Left renal cortex interstitium (tissue), 4 donors: ENCODE measurements at regions not wholly inside any gene's neighbourhood (a gene's known extent, or its start where the extent isn't known, plus 50 kb on each side); places are given as distances from the start of the nearest gene placed in this dataset.
A peak's percentile ranks its signal among the peaks of the same experiment; 100 is the strongest.
"Not testable (repeated sequence)": the region's sequence is repeated elsewhere in the genome, so short reads cannot be mapped to it uniquely, and the experiment has no call there.

Experiments
- DNase-seq, 4 donors: peaks; one replicate each; pipeline ENCODE4 v3.0.0-alpha.2; 2013; ENCODE audit warnings: low read depth in 4 of 4, low spot score in 2 of 4, missing footprints in 1 of 4

DNA sequence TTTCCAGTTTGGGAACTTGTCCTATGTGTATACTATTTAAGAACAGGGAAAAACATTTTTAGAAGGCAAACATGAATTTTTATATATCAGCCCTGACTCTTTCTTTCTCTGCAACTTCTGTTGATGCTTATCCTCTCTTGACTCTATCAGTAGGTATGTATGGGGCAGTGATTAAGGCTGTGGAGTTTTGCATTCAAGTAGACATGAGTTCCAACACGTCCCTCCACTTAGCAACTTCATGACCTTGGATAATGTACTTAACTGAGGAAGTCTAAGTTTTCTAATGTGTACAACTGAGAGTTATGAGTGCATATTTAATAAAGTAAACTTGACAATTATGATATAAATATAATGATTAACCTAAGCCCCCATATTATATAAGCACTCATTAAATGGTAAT lies 414.6 kb downstream of the TDRD3 start:
- DNase-seq, result no peak

DNA sequence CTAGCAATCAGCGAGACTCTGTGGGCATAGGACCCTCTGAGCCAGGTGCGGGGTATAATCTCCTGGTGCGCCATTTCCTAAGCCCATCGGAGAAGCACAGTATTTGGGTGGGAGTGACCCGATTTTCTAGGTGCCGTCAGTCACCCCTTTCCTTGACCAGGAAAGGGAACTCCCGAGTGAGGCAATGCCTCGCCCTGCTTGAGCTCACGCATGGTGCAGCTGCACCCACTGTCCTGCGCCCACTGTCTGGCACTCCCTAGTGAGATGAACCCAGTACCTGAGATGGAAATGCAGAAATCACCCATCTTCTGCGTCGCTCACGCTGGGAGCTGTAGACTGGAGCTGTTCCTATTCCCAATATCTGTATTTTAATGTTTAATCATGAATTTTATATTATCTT lies 408.6 kb downstream of the TDRD3 start:
- not testable (repeated sequence) for DNase-seq

DNA sequence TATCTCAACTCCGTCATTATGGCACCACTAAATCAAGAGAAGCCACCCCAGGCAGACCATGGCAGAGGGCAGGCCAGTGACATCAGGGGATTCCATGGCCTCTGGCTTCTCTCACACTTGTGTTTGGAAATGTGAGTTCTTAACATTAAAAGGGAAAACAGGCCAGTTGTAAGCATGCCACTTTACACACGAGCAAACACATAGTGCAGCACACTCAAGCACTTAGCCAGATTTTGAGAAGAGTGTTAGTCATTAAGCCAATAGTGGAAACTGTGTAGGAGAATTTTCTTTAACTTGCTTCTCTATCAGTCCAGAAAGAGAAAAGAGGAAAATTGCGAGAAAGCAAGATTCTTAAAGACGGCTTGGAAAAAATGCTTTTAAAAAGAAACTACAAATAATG lies 401.5 kb downstream of the TDRD3 start:
- DNase-seq, result no peak

DNA sequence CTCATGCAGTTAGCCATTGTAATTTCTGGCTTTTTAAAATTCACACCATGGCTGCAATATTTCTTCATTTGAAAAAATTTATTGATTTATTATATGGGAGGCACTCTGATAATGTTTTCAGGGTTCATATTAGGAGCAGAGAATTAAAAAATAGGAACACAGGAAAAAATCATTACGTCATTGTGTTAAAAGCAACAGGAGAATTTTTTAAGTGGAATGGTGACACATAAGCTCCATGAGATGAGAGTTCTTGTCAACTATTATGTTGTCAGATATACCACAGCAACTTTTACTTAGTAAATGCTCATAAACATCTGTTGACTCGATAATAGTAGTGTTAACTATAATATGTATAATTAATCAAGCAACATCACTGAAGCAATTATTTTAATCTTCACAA lies 400.1 kb downstream of the TDRD3 start:
- DNase-seq, result no peak

DNA sequence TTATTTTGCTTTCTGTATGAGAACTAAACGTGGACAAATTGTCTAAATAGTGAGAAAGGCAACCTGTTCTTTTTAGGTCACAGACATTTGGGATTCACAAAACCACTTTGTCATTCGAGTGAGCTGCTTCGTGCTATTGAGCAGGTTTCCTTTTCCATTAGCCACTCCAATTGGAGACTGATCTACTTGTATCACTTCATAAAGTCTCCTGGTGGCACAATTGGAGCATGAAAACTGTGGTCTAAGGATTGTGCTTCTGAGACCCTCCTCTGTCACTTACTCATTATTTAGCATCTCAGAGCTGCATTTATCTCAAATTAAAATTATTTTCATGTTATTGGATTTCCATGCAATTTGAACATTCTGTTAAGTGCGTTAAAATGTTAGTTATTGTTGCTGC lies 397.7 kb downstream of the TDRD3 start:
- no peak for DNase-seq

DNA sequence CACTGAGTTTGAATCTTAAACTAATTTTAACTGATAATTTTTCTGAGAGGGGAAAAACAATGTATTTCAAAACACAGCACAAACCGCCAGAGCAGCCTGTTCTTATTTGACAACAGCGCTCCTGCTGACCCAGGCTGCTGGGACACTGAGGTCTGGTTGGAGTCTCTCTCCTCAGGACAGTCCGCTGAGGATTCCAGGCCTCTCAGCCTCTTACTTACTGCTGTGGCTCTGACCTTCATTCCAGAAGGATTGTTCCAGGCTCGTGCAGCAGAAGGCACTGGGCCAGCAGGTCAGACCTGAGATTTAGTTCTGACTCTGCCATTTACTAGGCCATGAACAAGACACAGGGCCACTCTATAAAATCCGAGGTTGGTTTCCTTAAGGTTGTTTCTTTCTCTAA lies 393.6 kb downstream of the TDRD3 start:
- no peak for DNase-seq

DNA sequence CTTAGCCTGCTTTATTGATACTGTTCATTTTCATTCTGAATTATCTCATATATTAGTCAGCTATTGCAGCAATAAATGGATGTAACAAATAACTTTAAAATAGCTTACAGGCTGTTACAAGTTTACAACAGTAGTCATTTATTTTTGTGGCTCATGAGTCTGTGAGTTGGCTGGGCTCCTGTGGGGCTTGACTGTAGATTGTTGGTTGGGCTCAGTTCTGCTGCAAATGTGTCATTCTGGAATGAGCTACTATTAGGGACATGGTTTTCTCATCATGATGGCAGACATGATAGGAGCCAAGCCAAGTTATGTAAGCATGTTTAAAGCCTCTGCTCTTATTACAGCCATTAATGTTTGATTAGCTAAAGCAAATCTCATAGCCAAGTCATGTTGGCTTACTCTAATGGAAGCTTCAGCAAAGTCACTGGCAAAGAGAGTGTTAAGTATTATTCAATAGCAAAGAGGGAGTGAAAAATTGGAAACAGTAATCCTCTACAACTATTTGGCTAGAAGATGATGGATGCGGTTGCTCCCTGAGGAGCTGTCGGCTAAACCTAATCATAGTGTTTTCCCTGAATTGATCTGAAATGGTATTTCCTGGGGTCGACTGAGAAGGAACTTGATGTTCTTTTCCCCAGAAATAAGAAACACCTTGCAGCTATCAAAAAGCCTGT lies 391.3 kb downstream of the TDRD3 start:
- no peak for DNase-seq

DNA sequence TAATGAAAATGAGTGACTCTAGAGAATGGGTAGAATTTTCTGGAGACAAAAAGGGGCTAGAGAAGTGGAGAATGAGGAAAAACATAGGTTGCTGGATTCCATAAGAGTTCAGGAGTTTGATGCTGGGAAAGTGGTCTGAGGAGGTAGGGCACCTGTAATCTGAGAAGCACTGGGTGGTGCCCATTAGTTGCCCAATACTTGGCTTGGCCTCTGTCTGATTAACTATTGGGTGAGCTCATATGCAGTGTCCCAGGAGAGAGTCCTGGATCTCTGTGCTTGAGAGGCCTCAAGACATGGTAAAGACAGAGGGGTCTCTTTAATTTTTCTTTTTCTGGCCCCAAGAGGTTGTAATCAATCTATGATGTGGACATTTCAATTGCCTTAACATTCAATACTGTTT lies 390.1 kb downstream of the TDRD3 start:
- DNase-seq, result no peak

DNA sequence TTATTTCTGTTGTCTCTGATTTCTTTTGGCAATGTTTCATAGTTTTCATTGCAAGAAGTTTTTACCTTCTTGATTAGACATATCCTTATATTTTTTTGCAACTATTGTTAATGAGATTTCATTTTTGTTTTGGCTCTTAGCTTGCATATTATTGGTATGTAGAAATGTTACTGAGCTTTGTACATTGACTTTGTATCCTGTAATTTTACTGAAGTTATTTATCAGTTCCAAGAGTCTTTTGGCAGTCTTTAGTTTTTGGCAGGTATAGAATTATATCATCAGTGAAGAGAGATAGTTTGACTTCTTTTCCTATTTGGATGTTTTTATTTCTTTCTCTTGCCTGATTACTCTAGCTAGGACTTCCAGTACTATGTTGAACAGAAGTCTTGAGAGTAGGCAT lies 375.7 kb downstream of the TDRD3 start:
- DNase-seq, result no peak

DNA sequence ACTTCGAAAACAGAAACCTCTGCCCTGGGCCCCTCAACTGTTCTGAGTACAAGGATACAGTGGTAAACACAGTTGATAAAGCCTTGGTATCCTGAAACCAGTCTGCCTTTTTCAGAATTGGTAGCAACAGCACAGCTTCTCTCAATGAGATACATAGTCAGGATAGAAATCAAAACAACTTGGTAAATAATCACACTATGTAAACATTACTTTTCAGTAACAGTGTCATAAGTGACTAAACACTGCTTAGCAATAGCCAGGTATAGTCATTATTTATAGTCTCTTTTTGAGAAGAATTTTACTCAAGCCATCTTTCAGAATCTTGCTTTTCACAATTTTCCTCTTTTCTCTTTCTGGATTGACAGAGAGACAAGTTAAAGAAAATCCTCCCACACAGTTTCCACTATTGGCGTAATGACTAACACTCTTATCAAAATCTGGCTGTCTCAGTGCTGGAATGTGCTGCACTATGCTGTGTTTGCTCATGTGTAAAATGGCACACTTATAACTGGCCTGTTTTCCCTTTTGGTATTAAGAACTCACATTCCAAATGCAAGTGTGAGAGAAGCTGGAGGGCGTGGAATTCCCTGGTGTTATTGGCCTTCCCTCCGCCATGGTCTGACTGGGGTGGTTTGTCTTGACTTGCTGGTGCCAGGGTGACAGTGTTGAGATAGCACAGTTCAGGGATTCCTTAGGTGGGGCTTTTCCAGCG lies 368.8 kb downstream of the TDRD3 start:
- DNase-seq, result peak in 2 of 4 donors; percentile 10 to 16

DNA sequence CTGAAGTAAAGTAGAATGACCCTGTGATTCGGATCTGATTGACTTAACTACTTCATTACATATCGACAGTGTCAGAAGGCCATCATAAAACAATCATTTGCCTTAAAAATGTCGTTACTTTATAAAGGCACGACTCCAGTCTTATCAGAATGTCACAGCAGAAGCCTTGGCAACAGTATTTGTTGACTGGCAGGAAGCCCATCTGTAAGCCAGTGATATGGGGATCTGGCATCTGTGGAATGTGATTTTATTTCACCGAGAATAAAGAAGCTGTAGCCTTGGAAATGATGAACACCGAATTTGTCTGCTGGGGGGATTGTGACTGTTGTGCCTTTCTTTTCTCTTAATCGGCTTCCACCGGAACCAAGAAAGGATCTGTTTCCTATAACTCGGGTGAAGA lies 362.5 kb downstream of the TDRD3 start:
- no peak for DNase-seq

DNA sequence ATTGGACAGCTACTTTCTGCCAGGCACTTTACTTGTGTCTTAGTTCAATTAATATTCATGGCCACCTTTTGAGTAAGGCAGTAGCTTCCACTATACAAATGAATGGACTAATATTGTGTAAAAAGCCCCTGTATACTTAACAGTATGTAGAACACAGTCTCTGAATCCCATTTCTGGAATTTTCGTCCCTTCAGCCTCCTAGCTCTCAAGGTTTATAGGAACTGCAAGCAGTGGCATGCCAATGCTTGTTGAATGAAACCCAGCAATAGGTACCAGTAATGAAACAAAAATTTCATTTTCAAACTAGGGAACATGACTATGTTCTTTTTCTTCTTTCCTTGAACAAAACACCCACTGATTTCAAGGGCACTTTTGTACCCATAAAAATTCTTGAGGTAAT lies 361.6 kb downstream of the TDRD3 start:
- no peak for DNase-seq

DNA sequence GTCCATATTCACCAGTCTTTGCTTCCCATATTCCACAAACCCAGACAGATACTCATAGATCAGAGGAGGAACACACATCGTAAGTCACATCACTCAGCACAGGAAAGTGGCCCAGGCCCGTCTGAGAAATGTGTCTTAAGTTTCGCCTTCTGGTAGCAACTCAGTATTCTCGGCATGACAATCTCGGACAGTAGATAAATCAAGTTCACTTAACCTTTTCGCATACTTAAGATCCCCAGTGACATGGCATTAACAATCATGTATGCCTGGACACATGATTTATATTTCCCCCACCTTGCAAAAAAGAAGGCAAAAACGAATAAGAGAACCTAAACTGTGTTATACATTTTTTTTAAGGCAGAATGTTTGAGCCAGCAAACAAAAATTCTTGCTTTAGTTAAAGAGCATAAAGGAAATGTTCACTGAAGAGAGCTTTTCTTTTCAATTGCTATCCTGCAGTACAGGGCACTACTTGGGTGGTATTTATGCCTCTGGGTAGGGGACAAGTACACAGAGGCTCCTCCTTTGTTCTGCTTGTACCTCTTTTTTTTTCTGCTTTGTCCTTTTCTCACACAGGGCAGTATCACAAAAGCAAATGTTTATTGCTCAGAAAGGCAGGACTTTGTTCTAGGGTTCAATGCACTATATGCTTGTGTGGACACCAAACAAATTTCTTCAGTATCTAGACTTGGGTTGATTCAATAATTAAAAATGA lies 360.6 kb downstream of the TDRD3 start:
- no peak for DNase-seq

DNA sequence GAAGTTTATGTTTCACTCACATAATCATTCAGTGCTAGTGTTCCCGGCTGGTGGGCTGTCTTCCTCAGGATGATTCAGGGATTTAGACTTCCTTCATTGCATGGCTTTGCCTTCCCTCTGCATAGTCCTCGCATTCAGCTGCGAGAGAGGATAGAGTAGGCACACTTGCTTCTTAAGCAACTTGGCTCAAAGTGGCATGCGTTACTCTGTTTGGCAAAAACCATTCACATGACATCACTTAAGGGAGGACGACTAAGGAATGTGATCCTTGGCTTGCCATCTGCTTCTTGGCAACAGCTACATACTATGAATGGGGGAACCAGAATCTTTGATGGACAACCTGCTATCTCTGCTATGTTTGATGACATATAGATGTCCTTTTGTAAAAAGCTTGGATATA lies 359.3 kb downstream of the TDRD3 start:
- DNase-seq, result no peak

DNA sequence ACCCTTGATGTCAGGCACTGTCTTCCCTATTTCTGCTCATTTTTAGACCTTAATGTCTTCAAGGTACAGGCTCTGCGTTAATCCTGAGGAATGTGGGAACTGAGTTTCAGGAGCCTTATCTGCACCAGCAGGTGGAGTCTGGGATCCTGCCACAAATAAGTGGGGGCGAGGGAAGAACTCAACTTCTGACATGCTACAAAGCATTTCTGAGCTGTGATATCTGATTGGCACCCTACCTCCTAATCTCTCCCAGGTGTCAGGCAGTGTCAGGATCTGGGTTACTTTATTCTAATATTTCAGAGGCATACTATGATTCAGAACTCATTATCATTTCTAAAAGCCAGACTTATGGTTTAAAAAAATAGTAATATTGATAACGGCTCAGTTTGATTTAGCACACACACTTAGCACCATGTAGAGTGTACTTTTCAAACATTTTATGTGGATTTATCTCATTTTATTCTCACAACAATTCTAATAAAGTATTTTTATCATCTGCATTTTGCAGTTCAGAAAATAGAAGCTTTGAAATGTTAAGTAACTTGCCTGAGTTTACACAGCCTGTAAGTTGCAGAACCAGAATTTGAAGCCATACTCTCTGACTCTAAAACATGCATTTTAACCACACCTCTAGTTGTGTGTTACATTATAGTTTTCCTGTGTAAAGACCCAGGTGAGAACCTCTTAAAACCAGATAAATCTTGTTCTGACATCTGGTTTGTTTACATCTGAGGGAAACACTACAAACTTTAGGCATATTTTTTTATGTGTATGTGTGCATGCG lies 358.6 kb downstream of the TDRD3 start:
- DNase-seq, result no peak

DNA sequence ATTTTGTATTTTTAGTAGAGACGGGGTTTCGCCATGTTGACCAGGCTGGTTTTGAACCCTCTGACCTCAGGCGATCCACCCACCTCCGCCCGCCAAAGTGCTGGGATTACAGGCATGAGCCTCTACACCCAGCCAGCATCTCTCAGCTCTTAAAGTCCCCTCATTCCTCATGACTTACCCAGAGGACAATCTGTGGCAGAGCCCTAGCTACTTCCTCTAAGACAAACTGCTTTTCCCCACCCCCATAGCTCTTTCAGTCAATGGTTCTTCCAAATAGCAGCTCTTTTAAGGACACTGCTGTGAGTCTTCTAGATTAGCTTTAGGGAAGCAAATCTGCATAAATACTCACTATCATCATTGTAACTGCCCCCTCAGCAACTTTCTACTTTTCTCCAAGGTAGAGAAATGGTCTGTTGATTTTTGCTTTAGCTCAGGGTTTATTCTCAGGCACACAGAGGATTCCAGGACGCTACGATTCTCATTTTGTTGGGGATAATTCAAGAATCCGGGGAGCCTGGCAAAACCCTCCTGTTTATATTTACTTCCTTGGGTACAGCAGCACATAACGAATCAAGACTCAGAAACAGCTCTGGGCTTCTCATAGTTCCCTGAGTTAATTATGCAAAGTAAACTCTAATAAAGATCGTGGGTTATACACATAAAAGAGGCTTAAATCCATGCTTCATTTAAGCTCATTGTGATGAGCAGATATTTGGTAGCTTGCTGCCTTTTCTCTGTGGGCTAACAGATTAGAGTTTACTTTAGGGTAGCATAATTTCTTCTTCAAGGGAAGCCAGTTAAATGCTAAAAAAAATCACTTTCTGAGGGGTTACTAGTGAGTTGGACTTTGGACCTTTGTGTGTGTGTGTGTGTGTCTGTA lies 357.4 kb downstream of the TDRD3 start:
- no peak for DNase-seq

DNA sequence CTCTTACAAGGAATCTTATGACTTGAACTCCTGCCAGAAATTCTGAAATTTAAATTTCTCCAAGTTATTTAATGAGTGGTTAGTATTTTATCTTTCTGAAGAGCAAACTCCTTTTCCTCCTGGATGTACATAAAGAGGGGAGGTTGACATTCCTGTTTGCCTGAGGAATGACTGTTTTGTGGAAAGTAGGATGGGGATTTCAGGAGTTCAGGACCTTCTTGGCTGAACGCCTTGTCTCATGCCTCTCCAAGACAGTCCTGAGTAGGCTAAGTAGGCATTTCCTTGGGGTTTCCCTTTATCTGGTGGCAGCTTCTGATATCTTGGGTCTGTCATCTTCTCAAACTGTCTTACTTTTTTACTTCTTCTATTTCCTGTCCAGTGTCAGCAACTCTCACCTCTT lies 356.6 kb downstream of the TDRD3 start:
- no peak for DNase-seq

DNA sequence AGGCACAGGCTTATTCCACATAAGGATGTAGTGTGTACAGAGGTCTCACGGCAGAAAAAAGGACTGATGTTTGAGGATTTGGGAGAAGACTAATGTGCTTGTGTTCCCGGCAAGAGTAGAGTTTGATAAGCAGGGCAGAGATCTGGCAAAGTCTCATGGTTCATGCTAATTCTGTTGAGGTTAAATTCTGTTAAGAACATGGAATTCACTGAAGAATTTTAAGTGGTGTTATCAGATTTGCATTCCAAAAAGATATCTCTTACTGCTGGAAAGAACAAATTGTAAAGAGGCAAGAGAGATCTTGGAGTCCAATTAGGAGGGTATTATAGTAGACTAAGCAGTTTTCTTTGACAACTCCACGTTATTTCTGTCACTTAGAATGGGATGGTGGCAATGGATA lies 348.3 kb downstream of the TDRD3 start:
- DNase-seq, result no peak

DNA sequence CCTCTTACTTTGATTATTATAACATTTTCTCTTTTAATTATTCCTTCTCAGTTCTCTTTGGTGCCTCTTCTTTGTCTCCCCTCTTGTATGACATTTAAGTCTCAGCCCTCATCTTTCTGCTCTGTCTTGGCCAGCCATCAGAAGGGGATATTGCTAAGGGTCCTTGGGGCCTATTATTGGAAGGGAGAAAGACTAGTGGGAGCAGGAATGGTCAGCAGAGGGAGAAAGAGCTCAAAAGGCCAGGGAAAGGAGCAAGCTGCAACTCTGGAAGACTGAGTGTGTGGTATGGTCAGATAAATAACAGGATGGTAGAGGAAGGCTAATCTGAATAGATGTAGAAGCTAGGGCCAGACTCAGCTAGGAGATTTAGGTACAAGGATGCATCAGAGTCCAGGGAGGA lies 336.9 kb downstream of the TDRD3 start:
- DNase-seq, result no peak

DNA sequence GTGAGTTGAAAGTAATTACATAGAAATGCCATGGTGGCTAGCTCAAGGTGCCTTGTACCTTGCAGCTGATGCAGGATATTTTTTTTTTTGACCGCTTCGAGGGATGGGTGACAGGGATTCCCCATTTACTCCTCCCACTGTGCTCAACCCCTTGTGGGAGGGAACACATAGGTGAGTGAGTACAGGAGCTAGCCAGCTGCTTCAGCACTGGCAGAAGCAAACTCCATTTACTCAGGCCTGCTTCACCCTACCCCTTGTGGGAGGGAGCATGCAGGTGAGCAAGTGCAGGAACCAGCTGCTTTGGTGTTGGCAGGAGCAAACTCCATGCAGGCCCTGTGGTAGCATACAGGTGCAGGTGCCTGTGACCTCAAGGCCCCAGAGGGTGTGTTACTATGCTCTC lies 330.1 kb downstream of the TDRD3 start:
- DNase-seq, result no peak
